Ishikawa (cell line): ENCODE measurements at regions not wholly inside any gene's neighbourhood (a gene's known extent, or its start where the extent isn't known, plus 50 kb on each side); places are given as distances from the start of the nearest gene placed in this dataset.

ENCODE experiments used
- CEBPB ChIP-seq: IDR thresholded peaks from 2 replicates; pipeline ENCODE4 v1.6.1; 2012
- CREB1 ChIP-seq: IDR thresholded peaks from 2 replicates; pipeline ENCODE4 v1.6.1; 2012; ENCODE audit warnings: low read depth
- EGR1 ChIP-seq: IDR thresholded peaks from 2 replicates; pipeline ENCODE4 v1.6.1; 2012
- EP300 ChIP-seq: IDR thresholded peaks from 2 replicates; pipeline ENCODE4 v1.6.1; 2012; ENCODE audit warnings: borderline replicate concordance
- FOXM1 ChIP-seq: IDR thresholded peaks from 2 replicates; pipeline ENCODE4 v1.6.1; 2012; ENCODE audit warnings: low read depth, borderline replicate concordance
- NFIC ChIP-seq: IDR thresholded peaks from 2 replicates; pipeline ENCODE4 v1.6.1; 2012
- RAD21 ChIP-seq: IDR thresholded peaks from 2 replicates; pipeline ENCODE4 v1.6.1; 2012; ENCODE audit warnings: low read depth
- TAF1 ChIP-seq: IDR thresholded peaks from 2 replicates; pipeline ENCODE4 v1.6.1; 2012; ENCODE audit warnings: low read depth, mild to moderate bottlenecking
- TCF12 ChIP-seq: IDR thresholded peaks from 2 replicates; pipeline ENCODE4 v1.6.1; 2012; ENCODE audit warnings: low read depth
- TEAD4 ChIP-seq: IDR thresholded peaks from 2 replicates; pipeline ENCODE4 v1.6.1; 2012
- YY1 ChIP-seq: IDR thresholded peaks from 2 replicates; pipeline ENCODE4 v1.6.1; 2012; ENCODE audit warnings: low read depth
- ZBTB7A ChIP-seq: IDR thresholded peaks from 2 replicates; pipeline ENCODE4 v1.6.1; 2012; ENCODE audit warnings: low read depth
- TF ChIP-seq, protein P1 (sequence below): IDR thresholded peaks from 2 replicates; pipeline ENCODE4 v1.6.1; 2012; ENCODE audit warnings: low read depth, mild to moderate bottlenecking
- TF ChIP-seq, protein P2 (sequence below): IDR thresholded peaks from 2 replicates; pipeline ENCODE4 v1.6.1; 2012
- TF ChIP-seq, protein P3 (sequence below): IDR thresholded peaks from 2 replicates; pipeline ENCODE4 v1.6.1; 2012

DNA sequence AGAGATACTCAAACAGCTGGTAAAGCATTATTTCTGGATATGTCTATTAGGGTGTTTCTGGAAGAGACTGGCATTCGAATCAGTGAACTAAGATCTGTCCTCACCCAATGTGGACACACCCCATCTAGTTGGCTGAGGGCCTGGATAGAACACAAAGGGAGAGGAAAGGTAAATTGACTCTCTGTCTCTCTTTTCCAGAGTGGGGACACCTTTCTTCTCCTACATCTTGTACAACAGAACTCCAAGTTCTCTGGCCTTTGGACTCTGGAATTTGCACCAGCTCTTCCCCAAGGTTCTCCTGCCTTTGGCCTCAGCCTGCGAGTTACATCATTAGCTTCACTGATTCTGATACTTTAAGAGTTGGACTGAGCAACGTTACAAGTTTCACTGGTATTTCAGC lies 1253.9 kb downstream of the SLC16A7 start:
- TF ChIP-seq CREB1 (no peak), TCF12 (no peak), CEBPB (no peak), FOXM1 (no peak), TEAD4 (no peak), NFIC (no peak), EP300 (no peak), EGR1 (no peak), RAD21 (no peak), YY1 (no peak), ZBTB7A (no peak), TAF1 (no peak)
- TF ChIP-seq, protein P1, sequence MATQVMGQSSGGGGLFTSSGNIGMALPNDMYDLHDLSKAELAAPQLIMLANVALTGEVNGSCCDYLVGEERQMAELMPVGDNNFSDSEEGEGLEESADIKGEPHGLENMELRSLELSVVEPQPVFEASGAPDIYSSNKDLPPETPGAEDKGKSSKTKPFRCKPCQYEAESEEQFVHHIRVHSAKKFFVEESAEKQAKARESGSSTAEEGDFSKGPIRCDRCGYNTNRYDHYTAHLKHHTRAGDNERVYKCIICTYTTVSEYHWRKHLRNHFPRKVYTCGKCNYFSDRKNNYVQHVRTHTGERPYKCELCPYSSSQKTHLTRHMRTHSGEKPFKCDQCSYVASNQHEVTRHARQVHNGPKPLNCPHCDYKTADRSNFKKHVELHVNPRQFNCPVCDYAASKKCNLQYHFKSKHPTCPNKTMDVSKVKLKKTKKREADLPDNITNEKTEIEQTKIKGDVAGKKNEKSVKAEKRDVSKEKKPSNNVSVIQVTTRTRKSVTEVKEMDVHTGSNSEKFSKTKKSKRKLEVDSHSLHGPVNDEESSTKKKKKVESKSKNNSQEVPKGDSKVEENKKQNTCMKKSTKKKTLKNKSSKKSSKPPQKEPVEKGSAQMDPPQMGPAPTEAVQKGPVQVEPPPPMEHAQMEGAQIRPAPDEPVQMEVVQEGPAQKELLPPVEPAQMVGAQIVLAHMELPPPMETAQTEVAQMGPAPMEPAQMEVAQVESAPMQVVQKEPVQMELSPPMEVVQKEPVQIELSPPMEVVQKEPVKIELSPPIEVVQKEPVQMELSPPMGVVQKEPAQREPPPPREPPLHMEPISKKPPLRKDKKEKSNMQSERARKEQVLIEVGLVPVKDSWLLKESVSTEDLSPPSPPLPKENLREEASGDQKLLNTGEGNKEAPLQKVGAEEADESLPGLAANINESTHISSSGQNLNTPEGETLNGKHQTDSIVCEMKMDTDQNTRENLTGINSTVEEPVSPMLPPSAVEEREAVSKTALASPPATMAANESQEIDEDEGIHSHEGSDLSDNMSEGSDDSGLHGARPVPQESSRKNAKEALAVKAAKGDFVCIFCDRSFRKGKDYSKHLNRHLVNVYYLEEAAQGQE: no peak
- TF ChIP-seq, protein P2, sequence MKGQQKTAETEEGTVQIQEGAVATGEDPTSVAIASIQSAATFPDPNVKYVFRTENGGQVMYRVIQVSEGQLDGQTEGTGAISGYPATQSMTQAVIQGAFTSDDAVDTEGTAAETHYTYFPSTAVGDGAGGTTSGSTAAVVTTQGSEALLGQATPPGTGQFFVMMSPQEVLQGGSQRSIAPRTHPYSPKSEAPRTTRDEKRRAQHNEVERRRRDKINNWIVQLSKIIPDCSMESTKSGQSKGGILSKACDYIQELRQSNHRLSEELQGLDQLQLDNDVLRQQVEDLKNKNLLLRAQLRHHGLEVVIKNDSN: no peak

DNA sequence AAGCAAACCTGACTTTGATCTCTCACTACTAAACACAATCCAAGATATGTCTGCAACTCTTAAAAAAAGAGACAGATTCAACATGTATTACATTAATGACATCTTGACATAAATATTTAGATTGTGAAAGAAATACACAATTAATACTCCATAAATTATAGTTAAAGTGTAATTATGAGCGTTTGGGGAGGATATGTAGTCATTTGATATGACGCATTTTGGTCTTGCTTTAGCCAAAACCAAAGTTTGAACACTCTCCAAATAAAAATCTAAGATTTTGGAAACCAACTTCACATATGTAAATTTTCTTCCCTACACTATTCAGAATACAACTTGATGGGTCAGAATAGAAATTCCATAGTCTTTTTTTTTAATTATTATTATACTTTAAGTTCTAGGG lies 1257.6 kb downstream of the SLC16A7 start:
- TF ChIP-seq EGR1 (no peak), YY1 (no peak), CEBPB (no peak), NFIC (no peak), CREB1 (no peak), TEAD4 (no peak), RAD21 (no peak), FOXM1 (no peak), TCF12 (no peak), ZBTB7A (no peak), EP300 (no peak), TAF1 (no peak)
- TF ChIP-seq, protein P2: no peak
- TF ChIP-seq, protein P1: no peak
- TF ChIP-seq, protein P3, sequence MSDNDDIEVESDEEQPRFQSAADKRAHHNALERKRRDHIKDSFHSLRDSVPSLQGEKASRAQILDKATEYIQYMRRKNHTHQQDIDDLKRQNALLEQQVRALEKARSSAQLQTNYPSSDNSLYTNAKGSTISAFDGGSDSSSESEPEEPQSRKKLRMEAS: no peak

DNA sequence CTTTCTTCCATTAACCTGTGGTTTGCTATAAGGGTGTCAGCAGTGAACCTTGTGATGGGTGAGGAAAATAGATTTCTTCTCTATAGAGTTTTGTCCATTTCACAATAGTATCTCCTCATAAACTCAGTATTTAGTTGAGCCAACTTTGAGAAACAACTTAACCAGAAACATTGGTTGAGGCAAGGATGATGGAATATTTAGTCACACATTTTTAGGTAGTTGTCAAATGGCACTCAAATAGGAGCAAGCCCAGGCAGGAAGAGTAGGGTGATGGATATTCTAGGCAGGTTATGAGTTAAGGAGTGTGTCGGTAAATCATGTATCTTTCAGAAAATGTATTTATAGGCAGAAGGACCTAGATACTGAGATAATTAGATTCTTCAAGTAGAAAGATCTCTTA lies 1267.6 kb downstream of the SLC16A7 start:
- TF ChIP-seq, protein P1: no peak
- TF ChIP-seq, protein P3: no peak
- TF ChIP-seq TCF12 (no peak), TAF1 (no peak), ZBTB7A (no peak), YY1 (no peak), RAD21 (no peak), CREB1 (no peak), TEAD4 (no peak), FOXM1 (no peak), EGR1 (no peak), EP300 (no peak), CEBPB (no peak), NFIC (no peak)
- TF ChIP-seq, protein P2: no peak

DNA sequence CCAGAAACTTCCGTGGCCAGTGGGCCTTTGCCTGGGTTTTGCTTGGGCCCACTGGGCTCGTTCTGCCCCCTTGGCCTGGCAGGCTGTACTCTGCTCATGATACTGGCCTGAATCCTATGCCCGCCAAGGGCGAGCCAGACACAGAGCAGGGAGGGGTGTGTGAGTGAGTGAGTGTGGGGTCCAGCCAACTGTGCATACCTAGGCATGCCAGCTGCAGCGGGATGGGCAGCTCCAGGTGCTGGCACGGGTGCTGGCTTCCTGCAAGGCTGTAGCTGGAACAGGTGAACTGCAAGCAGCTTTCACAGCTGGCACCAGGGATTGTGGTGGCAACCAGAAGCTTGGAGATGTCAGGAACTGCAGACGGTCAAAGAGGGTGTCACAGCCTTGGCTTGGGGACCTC lies 1276.4 kb downstream of the SLC16A7 start:
- no peak for TF ChIP-seq CEBPB
- TF ChIP-seq, protein P2: no peak
- no peak for TF ChIP-seq TEAD4
- TF ChIP-seq EGR1: no peak
- no peak for TF ChIP-seq TAF1
- TF ChIP-seq, protein P1: no peak
- TF ChIP-seq, protein P3: no peak
- no peak for TF ChIP-seq TCF12
- TF ChIP-seq RAD21: no peak
- no peak for TF ChIP-seq NFIC
- no peak for TF ChIP-seq CREB1
- no peak for TF ChIP-seq FOXM1
- TF ChIP-seq EP300: no peak
- no peak for TF ChIP-seq ZBTB7A
- no peak for TF ChIP-seq YY1
